ENCODE measurements at regions not wholly inside any gene's neighbourhood (a gene's known extent, or its start where the extent isn't known, plus 50 kb on each side); places are given as distances from the start of the nearest gene placed in this dataset.
"Not testable (repeated sequence)": the region's sequence is repeated elsewhere in the genome, so short reads cannot be mapped to it uniquely, and the experiment has no call there.

DNA sequence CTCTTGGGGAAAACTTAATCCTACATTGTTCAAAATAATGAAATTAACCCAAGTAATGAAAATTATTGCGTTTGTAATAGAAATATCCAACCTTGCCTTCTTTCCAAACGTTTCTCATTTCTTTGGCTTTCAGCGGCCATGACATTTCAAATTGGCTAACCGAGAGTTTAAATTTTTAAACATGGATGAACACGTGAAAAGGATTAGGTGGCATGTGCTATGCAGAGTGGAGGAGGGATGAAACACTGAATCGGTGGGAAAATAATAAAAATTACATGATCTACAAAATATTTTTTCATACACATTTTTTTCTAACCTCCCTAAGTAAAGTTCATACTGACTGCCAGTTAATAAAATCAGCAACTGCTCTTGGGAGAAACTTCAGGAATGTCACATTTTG is 728.4 kb upstream of the PKDCC start:
- no peak for DNase-seq (ENCODE audit: low read depth)

GRCh38 chr2:41320491-41320890 is 727.3 kb upstream of the PKDCC start:
- DNase-seq (ENCODE audit: low read depth) = no peak

DNA sequence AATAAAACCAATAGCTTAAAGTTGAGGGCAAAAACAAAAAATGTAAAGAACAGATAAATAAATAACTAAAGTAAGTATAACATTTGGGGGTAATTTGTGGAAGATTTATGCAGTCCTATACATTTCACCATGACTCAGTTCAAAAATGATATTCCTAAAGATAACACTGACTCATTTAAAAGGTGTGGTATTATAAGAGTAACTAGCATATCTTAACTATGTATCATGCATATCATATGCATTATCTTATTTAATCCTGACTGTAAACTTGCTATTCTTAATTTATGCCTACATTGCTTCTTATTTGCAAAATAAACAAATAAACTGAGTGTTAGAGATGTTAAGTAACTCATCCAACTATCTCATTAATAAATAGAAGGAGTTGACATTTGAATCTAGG is 726.5 kb upstream of the PKDCC start:
- no peak for DNase-seq (ENCODE audit: low read depth)

GRCh38 chr2:41326851-41327250 is 721.0 kb upstream of the PKDCC start:
- no peak for DNase-seq (ENCODE audit: low read depth)

- no peak for DNase-seq (ENCODE audit: low read depth)
Measured at GRCh38 chr2:41329040-41329439, 718.8 kb upstream of the PKDCC start.

DNA sequence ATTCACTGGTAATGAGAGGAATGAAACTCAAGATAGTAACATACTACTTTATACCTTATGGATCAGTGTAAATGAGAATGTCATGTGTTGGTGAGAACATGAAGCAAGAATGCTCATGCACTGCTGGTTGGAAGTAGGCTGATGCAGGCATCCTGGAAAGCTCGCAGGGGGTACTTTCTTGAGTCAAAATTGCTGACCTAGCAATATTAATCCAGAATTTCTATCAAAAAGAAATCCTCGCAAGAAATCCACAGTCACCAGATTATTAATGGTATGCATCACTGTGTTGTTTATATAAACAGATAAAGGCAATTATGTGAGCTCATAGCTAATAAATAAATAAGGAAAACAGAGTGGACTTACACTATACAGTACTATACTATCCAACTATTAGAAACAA is 713.7 kb upstream of the PKDCC start:
- no peak for DNase-seq (ENCODE audit: low read depth)

- not testable (repeated sequence) for DNase-seq (ENCODE audit: low read depth)
Measured at GRCh38 chr2:41335573-41335972, 712.2 kb upstream of the PKDCC start.

DNA sequence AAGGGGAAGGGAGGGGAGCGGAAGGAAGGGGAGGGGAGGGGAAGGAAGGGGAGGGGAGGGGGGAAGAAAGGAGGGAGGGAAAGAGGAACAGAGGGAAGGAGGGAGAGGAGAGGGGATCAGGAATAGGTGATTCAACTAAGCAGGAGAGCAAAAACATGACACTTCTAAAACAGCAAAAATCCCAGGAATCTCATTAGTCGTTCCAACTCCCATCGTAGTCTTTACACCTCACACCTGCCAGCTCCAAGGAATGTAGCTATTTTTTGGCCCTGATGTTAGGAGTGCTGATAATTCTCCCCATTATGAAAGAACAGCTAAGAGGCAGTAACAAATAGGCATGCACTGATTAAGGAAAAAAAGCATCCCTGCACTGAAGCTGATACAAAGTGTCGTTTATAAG is 709.9 kb upstream of the PKDCC start:
- DNase-seq (ENCODE audit: low read depth) = no peak

DNA sequence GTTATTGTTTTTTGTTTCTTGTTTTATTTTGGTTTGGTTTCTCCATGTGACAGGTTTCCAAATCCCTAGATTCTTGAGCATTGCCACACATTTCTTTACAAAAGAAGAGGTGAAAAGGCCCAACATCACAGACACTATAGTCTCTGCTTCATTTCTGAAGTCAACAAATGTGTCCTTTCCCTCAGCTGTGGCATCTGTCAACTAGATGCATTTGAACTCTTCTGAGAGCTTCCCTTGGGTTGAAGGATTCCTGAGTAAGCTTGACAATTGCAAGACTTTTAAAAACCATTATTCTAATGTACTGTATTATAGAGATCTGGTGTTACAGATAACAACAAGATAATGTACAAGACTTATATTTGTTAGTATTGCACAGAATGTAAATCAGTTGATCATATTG is 703.3 kb upstream of the PKDCC start:
- no peak for DNase-seq (ENCODE audit: low read depth)

DNA sequence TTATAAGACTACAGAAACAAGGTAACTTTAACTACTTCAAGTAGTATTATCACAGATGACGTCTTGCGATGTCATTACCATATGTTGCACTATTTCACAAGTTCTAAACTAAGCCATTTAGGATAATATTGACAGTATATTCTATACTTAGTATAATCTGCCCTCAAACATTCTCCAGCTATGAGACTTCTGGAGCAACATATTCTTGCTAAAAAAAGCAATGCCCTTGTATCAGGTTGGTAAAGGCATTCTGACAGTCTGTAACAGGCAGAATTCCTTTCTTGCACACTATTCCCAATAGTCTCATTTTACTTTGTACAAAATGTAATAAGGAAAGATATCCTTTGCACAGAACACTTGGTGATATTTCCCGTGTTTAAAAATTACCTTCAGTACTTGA is 694.8 kb upstream of the PKDCC start:
- DNase-seq (ENCODE audit: low read depth) = no peak

DNA sequence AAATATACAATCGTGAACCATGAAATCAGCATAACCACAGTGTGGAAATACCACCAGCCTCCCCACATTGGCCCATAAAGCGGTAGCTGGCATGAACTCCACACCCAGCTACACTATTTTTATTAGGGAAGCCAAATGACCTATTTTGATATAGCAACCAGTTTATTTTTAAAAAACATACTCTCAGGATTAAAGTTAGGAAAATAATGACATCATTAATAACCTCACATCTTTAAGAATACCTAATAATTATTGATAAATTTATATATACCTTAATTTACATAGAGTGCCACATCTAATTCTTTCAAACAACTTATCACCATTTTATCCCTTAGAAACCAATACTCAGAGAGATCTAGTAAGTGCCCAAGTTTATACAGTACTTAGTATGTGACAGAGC is 692.0 kb upstream of the PKDCC start:
- no peak for DNase-seq (ENCODE audit: low read depth)

GRCh38 chr2:41364842-41365241 is 683.0 kb upstream of the PKDCC start:
- DNase-seq (ENCODE audit: low read depth) = no peak

DNA sequence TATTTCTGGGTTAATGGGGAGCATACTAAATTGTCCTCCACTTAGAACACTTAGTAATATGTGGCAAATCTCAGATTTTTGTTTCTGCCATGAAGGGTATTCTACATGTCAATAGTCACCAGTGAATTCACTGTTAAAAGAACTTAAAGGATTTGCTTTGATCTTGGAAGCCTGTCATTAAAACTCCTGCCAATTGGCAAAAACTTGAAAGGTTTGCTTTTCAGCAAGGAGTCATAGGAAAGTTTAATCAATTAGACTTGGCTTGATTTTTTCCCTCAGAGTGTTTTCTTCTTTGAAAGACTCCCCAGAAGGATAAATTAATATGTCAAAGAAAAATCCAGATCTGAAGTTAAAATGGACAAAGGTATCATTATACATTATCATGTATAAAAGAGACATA is 671.9 kb upstream of the PKDCC start:
- DNase-seq (ENCODE audit: low read depth) = no peak

GRCh38 chr2:41377837-41378236 is 670.0 kb upstream of the PKDCC start:
- no peak for DNase-seq (ENCODE audit: low read depth)

DNA sequence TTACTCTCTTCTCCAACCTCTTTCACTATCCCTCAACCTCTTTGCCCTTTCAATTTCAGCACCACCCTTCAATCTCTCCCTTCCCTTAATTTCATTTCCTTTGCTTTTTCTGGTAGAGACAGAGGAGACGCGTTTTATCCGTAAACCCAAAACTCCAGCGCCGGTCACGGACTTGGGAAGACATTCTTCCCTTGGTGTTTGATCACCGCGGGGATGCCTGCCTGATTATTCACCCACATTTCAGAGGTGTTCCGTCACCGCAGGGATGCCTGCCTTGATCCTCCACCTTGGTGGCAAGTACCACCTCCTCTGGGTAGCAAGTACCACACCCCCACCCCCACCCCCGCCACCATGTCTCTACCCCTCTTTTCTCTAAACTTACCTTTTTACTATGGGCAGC is 669.4 kb upstream of the PKDCC start:
- no peak for DNase-seq (ENCODE audit: low read depth)

DNA sequence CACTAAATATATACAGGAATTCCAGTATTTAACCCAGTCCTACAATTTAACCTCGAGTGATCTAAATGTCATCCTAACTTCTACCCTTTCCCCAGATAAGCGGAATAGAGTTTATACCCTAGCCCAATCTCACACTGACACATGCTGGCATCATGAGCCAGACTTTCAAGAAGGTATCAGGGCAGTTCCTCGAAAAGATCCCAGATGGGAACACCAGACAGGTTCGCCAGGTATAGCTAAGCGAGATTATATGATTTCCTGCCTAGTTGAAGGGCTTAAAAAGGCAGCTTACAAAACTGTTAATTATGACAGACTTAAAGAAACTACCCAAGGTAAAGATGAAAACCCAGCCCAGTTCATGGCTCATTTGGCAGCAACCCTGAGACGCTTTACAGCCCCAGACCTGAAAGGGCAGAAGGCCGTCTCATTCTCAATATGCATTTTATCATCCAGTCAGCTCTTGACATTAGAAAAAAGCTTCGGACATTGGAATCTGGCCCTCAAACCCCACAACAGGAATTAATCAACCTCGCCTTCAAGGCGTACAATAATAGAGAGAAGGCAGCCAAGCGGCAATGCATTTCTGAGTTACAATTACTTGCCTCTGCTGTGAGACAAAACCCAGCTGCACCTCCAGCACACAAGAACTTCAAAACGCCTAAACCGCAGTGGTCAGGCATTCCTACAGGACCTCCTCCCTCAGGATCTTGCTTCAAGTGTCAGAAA is 668.2 kb upstream of the PKDCC start:
- no peak for DNase-seq (ENCODE audit: low read depth)

DNA sequence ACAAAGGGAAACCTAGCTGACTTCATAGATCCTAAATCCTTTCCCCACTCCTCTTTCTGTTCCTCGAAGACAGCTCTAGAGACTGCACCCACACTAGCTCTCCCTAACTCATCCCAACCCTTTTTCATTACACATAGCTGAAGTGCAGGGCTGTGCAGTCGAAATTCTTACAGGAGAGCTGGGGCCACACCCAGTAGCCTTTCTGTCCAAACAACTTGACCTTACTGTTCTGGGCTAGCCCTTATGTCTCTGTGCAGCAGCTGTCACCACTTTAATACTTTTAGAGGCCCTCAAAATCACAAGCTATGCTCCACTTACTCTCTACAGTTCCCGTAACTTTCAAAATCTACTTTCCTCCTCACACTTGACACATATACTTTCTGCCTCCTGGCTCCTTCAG is 666.1 kb upstream of the PKDCC start:
- DNase-seq (ENCODE audit: low read depth) = no peak

DNA sequence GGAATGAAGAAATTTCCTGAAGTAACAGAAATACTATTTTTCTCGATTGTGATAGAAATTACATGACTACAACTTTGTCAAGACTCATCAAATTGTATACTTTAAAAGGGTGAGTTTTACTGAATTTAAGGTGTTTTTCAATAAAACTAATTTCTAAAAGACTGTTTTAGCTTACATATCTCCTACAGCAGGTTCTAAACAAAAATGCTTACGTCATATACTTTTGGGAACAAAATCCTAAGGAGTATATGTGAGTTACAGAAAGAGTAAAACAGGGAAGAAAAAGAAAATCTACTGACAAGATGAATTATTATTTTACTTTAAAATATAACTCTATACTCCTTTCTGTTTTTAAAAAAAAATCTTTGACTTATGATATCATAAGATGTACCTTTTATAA is 660.3 kb upstream of the PKDCC start:
- no peak for DNase-seq (ENCODE audit: low read depth)

DNA sequence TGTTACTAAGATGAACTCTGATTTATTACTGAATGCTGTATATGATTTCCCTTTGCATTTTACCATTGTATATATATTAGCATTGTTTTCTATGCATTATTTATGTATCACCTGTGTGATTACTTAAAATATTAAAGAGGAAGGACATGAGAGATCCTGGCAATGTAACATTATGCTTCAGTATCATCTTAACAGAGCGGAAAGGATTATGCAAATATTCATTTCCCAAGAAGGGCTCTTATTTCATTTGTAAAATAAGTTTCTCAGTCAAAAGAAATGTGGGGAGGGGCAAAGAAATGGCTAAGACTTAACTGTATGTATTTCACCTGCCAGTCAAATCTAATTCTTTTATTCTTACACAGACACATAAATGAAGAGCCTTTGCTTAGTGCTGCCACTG is 654.2 kb upstream of the PKDCC start:
- no peak for DNase-seq (ENCODE audit: low read depth)

GRCh38 chr2:41394541-41394940 is 653.3 kb upstream of the PKDCC start:
- no peak for DNase-seq (ENCODE audit: low read depth)

DNA sequence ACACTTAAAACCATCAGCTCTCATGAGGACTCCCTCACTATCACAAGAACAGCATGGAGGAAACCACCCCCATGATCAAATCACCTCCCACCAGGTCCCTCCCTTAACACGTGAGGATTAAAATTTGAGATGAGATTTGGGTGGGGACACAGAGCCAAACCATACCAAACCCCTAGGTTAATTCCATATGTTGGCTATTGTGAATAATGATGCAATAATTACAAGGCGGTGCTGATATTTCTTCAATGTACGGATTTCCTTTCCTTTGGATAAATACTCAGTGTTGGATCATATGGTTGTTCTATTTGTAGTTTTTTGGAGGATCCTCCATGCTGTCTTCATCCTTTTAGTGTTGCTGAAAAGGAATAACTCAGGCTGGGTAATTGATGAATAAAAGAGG is 652.1 kb upstream of the PKDCC start:
- no peak for DNase-seq (ENCODE audit: low read depth)

- DNase-seq (ENCODE audit: low read depth) = no peak
Measured at GRCh38 chr2:41399437-41400087, 648.3 kb upstream of the PKDCC start.

DNA sequence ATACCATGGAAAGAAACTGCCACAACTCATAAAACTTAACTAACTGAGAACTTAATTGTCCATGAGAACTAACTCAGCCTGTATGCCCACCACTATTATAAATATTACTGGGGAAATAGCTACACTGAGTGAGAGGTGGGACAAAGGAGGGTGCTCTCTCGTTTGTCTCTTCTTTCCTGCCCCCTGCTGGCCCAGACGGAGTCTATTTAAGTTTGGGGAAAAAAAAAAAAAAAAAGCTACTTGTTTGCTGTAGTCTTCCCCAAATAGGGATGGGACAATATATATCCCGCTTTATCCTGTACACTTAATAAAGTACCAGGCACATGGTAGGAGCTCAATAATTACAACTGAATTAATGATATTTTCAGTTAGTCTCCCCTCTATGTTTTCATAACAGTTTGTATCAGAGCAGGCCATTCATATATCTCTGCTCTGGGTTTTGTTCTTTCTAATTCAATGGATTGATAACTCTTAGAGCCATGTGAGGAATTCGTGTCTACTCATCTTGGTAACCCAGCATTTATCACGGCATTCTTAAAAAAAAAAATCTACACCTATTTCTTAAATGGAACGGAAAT is 647.6 kb upstream of the PKDCC start:
- no peak for DNase-seq (ENCODE audit: low read depth)

DNA sequence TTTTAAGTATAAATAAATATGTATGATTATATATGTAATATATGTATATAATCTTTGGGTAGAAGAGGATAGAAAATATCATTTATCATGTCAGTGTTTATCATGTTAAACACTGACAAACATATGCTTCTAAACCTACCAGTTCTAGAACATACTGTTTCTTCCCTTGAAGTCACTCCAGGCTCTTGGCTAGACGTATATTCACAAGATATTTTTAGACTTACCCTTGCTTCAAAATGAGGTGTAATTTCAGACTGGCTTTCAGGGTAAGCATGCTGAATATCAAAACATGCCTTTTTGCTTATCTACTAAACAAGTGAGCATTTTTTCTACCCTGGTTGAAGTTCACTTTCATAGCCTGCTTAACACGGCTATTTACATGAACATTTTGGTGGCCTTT is 642.4 kb upstream of the PKDCC start:
- no peak for DNase-seq (ENCODE audit: low read depth)
